ENCODE measurements at regions not wholly inside any gene's neighbourhood (a gene's known extent, or its start where the extent isn't known, plus 50 kb on each side); places are given as distances from the start of the nearest gene placed in this dataset.

- dilution Hi-C loops (cut with MboI; ENCODE audit: extremely low pct_ligation_motif_present, low sequenced_read_pairs), result no loop called here
- H3K4me1 ChIP-seq (ENCODE audit: control insufficient read depth, extremely low read depth, insufficient read depth, low read length), result peaks cover 15% of the 10 kb centered on the region
- TF ChIP-seq CTCF (optimal IDR thresholded peaks at IDR 0.05 in 1 of 3, IDR thresholded peaks at IDR 0.05 in 1 of 3, conservative IDR thresholded peaks at IDR 0.05 in 1 of 3; ENCODE audit: extremely low read depth in 1 of 3, insufficient read depth in 2 of 3, low read length in 3 of 3) (peak in 1 of 3 experiments; percentile 0), EZH2 (IDR thresholded peaks at IDR 0.05; ENCODE audit: low read length) (no peak)
- H3K4me2 ChIP-seq (ENCODE audit: control insufficient read depth, extremely low read depth, insufficient read depth, low read depth, low read length), result peak overlapping the region; percentile 80
- peak overlapping the region in 1 of 3 experiments; percentile 2 for H3K4me3 ChIP-seq (ENCODE audit: control insufficient read depth in 2 of 3, extremely low read depth in 1 of 3, insufficient read depth in 2 of 3, low read depth in 1 of 3, low read length in 3 of 3)
- H4K20me1 ChIP-seq (ENCODE audit: control insufficient read depth, extremely low read depth, insufficient read depth, low read length), result no peaks in the 10 kb centered on the region
- peak; percentile 61 for FAIRE-seq
- peak overlapping the region; percentile 45 for H3K9ac ChIP-seq (ENCODE audit: control insufficient read depth, extremely low read depth, insufficient read depth, low read length)
- H2AFZ ChIP-seq (ENCODE audit: control insufficient read depth, low read length), result peak overlapping the region; percentile 92
- no peaks in the 10 kb centered on the region for H3K9me1 ChIP-seq (ENCODE audit: control insufficient read depth, extremely low read depth, insufficient read depth, low read length)
- DNase-seq (ENCODE audit: low read depth, low spot score), result no peak
- no peaks in the 10 kb centered on the region for H3K36me3 ChIP-seq (ENCODE audit: control insufficient read depth in 2 of 2, extremely low read depth in 1 of 2, insufficient read depth in 2 of 2, low read length in 2 of 2)
- H3K27ac ChIP-seq (ENCODE audit: control insufficient read depth, insufficient read depth, low read length), result peak overlapping the region; percentile 77
- no peaks in the 10 kb centered on the region for H3K9me3 ChIP-seq (ENCODE audit: control insufficient read depth, low read depth, low read length)
- no peaks in the 10 kb centered on the region for H3K27me3 ChIP-seq (ENCODE audit: control insufficient read depth, extremely low read depth, insufficient read depth, low read length)
- no peaks in the 10 kb centered on the region for H3K79me2 ChIP-seq (ENCODE audit: control insufficient read depth, insufficient read depth, low read length)
These were observed 81.7 kb downstream of the NABP1 start for GRCh38 chr2:191759680-191760079.

- no peak for TF ChIP-seq CTCF (optimal IDR thresholded peaks at IDR 0.05 in 1 of 3, IDR thresholded peaks at IDR 0.05 in 1 of 3, conservative IDR thresholded peaks at IDR 0.05 in 1 of 3; ENCODE audit: extremely low read depth in 1 of 3, insufficient read depth in 2 of 3, low read length in 3 of 3)
- no peak for TF ChIP-seq EZH2 (IDR thresholded peaks at IDR 0.05; ENCODE audit: low read length)
- no peaks in the 10 kb centered on the region for H3K36me3 ChIP-seq (ENCODE audit: control insufficient read depth in 2 of 2, extremely low read depth in 1 of 2, insufficient read depth in 2 of 2, low read length in 2 of 2)
- dilution Hi-C loops (cut with MboI; ENCODE audit: extremely low pct_ligation_motif_present, low sequenced_read_pairs), result no loop called here
- H3K4me3 ChIP-seq (ENCODE audit: control insufficient read depth in 2 of 3, extremely low read depth in 1 of 3, insufficient read depth in 2 of 3, low read depth in 1 of 3, low read length in 3 of 3), result no peak overlapping the region
- H4K20me1 ChIP-seq (ENCODE audit: control insufficient read depth, extremely low read depth, insufficient read depth, low read length), result no peaks in the 10 kb centered on the region
- H3K79me2 ChIP-seq (ENCODE audit: control insufficient read depth, insufficient read depth, low read length), result no peaks in the 10 kb centered on the region
- H3K9me3 ChIP-seq (ENCODE audit: control insufficient read depth, low read depth, low read length), result no peaks in the 10 kb centered on the region
- H3K9me1 ChIP-seq (ENCODE audit: control insufficient read depth, extremely low read depth, insufficient read depth, low read length), result no peaks in the 10 kb centered on the region
- no peak overlapping the region for H3K9ac ChIP-seq (ENCODE audit: control insufficient read depth, extremely low read depth, insufficient read depth, low read length)
- peaks cover 15% of the 10 kb centered on the region for H3K4me1 ChIP-seq (ENCODE audit: control insufficient read depth, extremely low read depth, insufficient read depth, low read length)
- no peak overlapping the region for H2AFZ ChIP-seq (ENCODE audit: control insufficient read depth, low read length)
- FAIRE-seq (no peak), DNase-seq (ENCODE audit: low read depth, low spot score) (no peak)
- H3K4me2 ChIP-seq (ENCODE audit: control insufficient read depth, extremely low read depth, insufficient read depth, low read depth, low read length), result no peak overlapping the region
- no peaks in the 10 kb centered on the region for H3K27me3 ChIP-seq (ENCODE audit: control insufficient read depth, extremely low read depth, insufficient read depth, low read length)
- no peak overlapping the region for H3K27ac ChIP-seq (ENCODE audit: control insufficient read depth, insufficient read depth, low read length)
These were observed 82.8 kb downstream of the NABP1 start for GRCh38 chr2:191760655-191761262.

Data from keratinocyte (primary cell).